SJCRH30 (cell line): ENCODE measurements at regions not wholly inside any gene's neighbourhood (a gene's known extent, or its start where the extent isn't known, plus 50 kb on each side); places are given as distances from the start of the nearest gene placed in this dataset.

ENCODE experiments used
- DNase-seq, 2 experiments: peaks; one replicate each; pipeline ENCODE4 v3.0.0-alpha.2; 2015 to 2020
- H3K27ac ChIP-seq: fragments of 250-450 bp; sonication (Bioruptor Pico); 2 replicates; pipeline ENCODE4 v1.5.1; 2020; ENCODE audit warnings: mild to moderate bottlenecking, moderate library complexity
- H3K27me3 ChIP-seq: fragments of 250-450 bp; sonication (Bioruptor Pico); 2 replicates; pipeline ENCODE4 v1.5.1; 2020; ENCODE audit warnings: mild to moderate bottlenecking, moderate library complexity
- H3K36me3 ChIP-seq: fragments of 250-450 bp; sonication (Bioruptor Pico); 2 replicates; pipeline ENCODE4 v1.5.1; 2020; ENCODE audit warnings: mild to moderate bottlenecking, moderate library complexity
- H3K4me1 ChIP-seq: fragments of 250-450 bp; sonication (Bioruptor Pico); 2 replicates; pipeline ENCODE4 v1.5.1; 2020; ENCODE audit warnings: mild to moderate bottlenecking, moderate library complexity
- H3K4me3 ChIP-seq: fragments of 250-450 bp; sonication (Bioruptor Pico); 2 replicates; pipeline ENCODE4 v1.5.1; 2020; ENCODE audit warnings: mild to moderate bottlenecking, moderate library complexity
- H3K9me3 ChIP-seq: fragments of 250-450 bp; sonication (Bioruptor Pico); replicated peaks from 2 replicates; pipeline ENCODE4 v1.5.1; 2020; ENCODE audit warnings: mild to moderate bottlenecking, moderate library complexity

DNA sequence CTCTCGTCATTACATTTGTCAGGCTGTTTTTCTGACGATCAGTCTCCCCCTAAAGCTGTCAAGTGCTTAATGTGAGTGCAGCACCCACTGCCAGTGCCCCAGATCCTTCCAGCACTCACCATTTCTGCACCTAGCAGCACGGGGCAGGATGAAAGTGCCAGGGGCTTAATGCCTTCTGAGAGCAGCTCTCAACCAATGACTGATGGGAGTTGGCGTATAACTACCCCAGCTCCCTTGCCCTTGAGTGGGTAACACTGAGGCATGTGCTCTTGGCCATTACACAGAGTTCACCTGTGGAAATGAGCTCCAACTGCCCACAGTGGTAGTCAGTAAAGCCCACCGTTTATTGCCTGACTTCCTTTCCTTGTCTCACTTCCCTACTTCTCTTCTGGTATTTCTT, 226.2 kb upstream of the BCOR start:
- no peaks in the 10 kb centered on the region for H3K36me3 ChIP-seq
- no peak for DNase-seq
- no peak overlapping the region for H3K4me3 ChIP-seq
- no peak overlapping the region for H3K27ac ChIP-seq
- no peaks in the 10 kb centered on the region for H3K9me3 ChIP-seq
- no peaks in the 10 kb centered on the region for H3K4me1 ChIP-seq
- no peaks in the 10 kb centered on the region for H3K27me3 ChIP-seq

DNA sequence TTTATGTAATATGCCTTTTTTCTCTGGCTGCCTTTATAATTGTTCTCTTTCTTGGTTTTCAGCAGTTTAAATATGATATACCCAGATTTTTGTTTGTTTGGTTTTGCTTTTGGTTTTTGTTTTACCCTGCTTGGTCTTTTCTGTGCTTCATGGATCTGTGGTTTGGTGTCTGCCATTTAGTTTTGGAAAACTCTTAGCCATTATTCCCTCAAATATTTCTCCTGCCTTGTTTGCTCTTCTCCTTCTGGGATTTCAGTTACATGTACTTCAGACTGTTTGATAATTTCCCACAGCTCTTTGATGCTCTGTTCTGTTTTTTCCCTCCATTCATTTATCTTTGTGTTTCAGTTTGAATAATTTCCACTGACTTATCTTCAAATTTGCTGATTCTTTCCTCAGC, 223.1 kb upstream of the BCOR start:
- H3K9me3 ChIP-seq: no peaks in the 10 kb centered on the region
- no peak overlapping the region for H3K4me3 ChIP-seq
- H3K27ac ChIP-seq: no peak overlapping the region
- DNase-seq: no peak
- no peaks in the 10 kb centered on the region for H3K36me3 ChIP-seq
- H3K4me1 ChIP-seq: no peaks in the 10 kb centered on the region
- no peaks in the 10 kb centered on the region for H3K27me3 ChIP-seq

DNA sequence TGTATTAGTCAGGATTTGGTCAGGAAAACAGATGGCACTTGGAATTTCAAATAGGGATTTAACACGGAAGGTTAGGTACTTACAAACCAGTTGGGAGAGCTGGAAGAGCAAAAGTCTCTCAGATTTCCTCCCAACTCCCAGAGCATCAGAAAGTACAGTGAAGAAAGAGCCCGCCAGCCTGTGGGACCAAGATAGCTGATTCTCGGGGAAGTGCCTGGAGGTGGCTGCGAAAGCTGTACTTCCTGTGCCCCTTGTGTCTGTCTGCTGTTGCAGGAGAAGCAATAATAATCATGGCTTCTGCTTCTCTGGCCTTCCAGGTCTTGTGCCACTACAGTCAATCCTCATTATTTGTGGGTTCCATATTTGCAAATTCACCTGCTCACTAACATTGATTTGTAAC, 221.0 kb upstream of the BCOR start:
- no peaks in the 10 kb centered on the region for H3K4me1 ChIP-seq
- DNase-seq: no peak
- H3K27me3 ChIP-seq: no peaks in the 10 kb centered on the region

DNA sequence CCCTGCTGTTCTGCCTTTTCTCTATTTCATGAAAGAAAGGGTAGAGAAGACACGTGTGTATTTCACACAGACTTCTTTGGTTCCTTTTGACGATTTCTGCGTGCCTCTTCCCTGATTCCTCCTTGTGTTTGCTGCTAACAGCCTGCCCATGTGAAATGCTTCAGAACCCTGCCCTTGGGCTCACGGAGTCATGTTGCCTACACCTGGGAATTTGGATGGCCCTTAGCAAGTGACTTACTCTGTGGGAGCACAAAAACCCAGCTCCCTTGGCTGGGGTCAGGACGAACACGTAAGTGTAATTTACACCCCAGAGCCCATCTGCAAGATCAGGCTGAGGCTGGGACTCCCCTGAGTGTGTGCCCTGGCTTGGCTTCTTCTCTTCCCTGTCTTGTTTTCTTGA, 220.3 kb upstream of the BCOR start:
- no peaks in the 10 kb centered on the region for H3K4me1 ChIP-seq
- no peak for DNase-seq
- no peaks in the 10 kb centered on the region for H3K36me3 ChIP-seq

More for the DNA sequence above, 221.0 kb upstream of the BCOR start:
- H3K4me3 ChIP-seq: no peak overlapping the region
- H3K27ac ChIP-seq: no peak overlapping the region
- no peaks in the 10 kb centered on the region for H3K9me3 ChIP-seq
- H3K36me3 ChIP-seq: no peaks in the 10 kb centered on the region

DNA sequence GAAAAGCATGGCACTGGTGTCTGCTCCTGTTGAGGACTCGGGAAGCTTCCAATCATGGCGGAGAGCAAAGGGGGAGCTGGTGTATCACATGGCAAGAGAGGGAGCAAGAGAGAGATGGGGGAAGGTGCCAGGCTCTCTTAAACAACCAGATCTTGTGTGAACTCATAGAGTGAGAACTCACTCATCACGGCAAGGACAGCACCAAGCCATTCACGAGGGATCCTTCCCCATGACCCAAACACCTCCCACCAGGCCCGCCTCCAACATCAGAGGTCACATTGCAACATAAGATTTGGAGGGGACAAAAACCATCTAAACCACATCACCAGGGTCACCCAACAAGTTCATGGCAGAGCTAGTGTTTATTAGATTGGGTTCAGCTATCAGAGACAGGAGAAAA, 218.7 kb upstream of the BCOR start:
- Histone ChIP-seq H3K36me3 (no peaks in the 10 kb centered on the region), H3K27ac (no peak overlapping the region), H3K4me3 (no peak overlapping the region), H3K27me3 (no peaks in the 10 kb centered on the region), H3K9me3 (no peaks in the 10 kb centered on the region), H3K4me1 (no peaks in the 10 kb centered on the region)
- no peak for DNase-seq

More for the DNA sequence above, 220.3 kb upstream of the BCOR start:
- Histone ChIP-seq H3K4me3 (no peak overlapping the region), H3K27ac (no peak overlapping the region), H3K9me3 (no peaks in the 10 kb centered on the region), H3K27me3 (no peaks in the 10 kb centered on the region)

DNA sequence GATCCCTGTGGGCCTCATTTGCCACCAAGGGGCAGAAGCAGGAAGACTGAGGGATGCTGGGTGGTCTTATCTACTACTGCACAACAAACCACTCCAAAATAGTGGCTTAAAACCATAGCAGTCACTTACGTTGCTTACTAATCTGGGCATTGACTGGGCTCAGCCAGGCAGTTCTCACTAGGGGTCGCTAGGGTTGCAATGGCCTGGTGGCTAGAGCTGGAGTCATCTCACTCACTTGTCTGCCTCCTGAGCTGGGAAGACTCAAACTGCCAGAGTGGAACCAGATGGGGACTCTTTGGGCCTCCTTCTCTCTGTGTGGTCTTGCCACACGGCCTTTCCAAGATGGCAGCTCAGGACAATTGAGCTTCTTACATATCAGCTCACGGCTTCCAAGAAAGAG, 216.3 kb upstream of the BCOR start:
- H3K27me3 ChIP-seq: no peaks in the 10 kb centered on the region
- H3K4me1 ChIP-seq: no peaks in the 10 kb centered on the region
- H3K36me3 ChIP-seq: no peaks in the 10 kb centered on the region
- H3K27ac ChIP-seq: no peak overlapping the region
- H3K4me3 ChIP-seq: no peak overlapping the region
- no peaks in the 10 kb centered on the region for H3K9me3 ChIP-seq
- DNase-seq: no peak

DNA sequence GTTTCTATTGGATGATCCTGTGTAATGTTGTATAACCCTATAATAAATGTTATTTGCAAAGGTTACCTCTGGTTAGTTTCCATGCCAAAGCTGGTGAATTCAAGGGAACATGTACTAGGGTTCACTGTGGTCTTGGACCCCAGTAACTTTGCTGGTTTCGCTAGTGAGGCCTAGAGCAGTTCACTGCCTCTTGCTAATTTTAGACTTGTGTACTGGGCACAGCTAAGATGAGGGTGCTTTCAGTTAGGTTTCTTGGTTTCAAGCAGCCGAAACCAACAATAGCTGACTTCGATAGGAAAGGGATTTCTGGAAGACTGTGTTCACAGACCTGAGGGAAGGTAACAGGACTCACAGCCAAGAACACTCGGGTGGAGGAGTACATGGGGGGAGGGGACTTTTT, 215.5 kb upstream of the BCOR start:
- DNase-seq: no peak
- H3K27ac ChIP-seq: no peak overlapping the region
- no peaks in the 10 kb centered on the region for H3K27me3 ChIP-seq

DNA sequence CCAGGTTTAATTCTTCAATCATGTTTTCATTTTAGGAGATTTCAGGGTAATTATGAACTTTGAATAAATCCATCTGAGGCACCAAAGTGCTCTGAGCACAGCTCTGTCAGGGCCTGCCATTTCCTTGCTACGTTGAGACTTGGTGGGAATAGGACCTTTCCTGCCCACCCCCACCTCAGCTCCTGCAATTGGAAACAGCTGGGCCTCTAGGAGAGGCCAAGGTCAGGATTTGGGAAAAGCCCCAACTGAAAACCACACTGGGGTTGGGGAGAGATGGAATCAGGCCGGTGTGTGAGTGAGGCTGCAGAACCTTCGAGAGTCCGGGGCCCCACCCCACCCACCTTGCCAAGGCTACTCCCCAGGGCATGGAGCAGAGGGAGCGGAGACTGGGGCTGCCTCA, 212.7 kb upstream of the BCOR start:
- peak; percentile 4 to 21 for DNase-seq
- Histone ChIP-seq H3K36me3 (no peaks in the 10 kb centered on the region), H3K27ac (no peak overlapping the region), H3K4me1 (no peaks in the 10 kb centered on the region), H3K4me3 (no peak overlapping the region), H3K27me3 (no peaks in the 10 kb centered on the region), H3K9me3 (no peaks in the 10 kb centered on the region)

More for the DNA sequence above, 215.5 kb upstream of the BCOR start:
- no peaks in the 10 kb centered on the region for H3K9me3 ChIP-seq
- H3K4me3 ChIP-seq: no peak overlapping the region
- no peaks in the 10 kb centered on the region for H3K36me3 ChIP-seq
- no peaks in the 10 kb centered on the region for H3K4me1 ChIP-seq

DNA sequence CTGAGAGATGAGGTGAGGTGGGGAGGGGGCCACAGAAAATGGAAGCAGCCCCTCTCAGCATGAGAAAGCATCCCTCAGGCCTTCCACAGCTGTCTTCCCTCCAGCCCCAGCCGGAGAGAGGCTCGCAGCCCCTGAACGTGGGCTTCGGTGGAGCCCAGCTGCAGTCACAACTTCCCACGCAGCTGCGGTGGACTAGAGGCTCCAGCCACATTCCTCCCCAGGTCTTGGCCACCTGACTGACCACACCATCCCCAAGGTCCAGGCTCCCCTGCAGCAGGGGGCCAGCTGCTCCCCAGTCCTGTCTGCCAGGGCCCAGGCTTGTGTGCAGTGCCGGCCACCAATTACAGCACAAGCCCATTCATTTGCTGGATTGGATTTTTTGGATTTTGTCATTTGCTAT, 212.3 kb upstream of the BCOR start:
- Histone ChIP-seq H3K4me3 (no peak overlapping the region), H3K4me1 (no peaks in the 10 kb centered on the region), H3K27ac (no peak overlapping the region), H3K9me3 (no peaks in the 10 kb centered on the region), H3K36me3 (no peaks in the 10 kb centered on the region), H3K27me3 (no peaks in the 10 kb centered on the region)
- peak; percentile 41 to 50 for DNase-seq

DNA sequence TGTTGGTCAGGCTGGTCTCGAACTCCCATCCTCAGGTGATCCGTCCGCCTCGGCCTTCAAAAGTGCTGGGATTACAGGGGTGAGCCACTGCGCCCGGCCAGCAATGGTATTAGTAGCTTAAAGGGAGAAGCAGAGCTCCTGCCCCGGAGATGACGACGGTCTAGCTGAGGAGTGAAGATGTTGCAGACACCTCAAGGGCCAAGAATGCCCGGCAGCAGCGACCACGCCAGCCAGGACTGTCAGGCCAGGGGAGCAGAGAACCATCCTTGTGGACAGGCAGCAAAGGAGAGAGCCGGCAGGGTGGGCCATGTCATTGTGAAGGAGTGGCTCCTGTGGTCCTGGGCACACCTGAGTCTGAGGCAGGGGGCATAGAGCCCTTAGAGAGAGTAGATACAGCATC, 210.1 kb upstream of the BCOR start:
- Histone ChIP-seq H3K27ac (no peak overlapping the region), H3K4me1 (no peaks in the 10 kb centered on the region), H3K36me3 (no peaks in the 10 kb centered on the region), H3K9me3 (no peaks in the 10 kb centered on the region), H3K4me3 (no peak overlapping the region), H3K27me3 (no peaks in the 10 kb centered on the region)
- no peak for DNase-seq

DNA sequence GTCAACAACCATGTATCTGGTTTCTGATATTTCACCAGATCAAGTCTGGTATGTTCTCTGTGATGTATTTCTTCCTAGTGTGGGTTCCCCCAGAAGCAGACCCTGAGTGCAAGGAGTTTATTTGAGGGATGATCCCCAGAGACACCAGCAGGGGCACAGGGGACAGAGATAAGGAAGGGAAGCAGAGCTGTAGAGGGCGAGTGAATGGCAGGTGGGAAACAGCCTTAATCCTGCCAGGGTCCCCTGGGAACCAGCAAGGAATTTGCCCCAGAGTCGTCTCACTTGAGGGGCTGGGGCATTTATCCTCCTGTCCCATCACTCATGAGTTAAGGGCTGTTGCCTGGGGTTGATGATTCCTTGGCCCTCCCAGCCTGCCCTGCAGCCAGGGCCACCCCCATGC, 206.4 kb upstream of the BCOR start:
- no peaks in the 10 kb centered on the region for H3K36me3 ChIP-seq
- DNase-seq: no peak

DNA sequence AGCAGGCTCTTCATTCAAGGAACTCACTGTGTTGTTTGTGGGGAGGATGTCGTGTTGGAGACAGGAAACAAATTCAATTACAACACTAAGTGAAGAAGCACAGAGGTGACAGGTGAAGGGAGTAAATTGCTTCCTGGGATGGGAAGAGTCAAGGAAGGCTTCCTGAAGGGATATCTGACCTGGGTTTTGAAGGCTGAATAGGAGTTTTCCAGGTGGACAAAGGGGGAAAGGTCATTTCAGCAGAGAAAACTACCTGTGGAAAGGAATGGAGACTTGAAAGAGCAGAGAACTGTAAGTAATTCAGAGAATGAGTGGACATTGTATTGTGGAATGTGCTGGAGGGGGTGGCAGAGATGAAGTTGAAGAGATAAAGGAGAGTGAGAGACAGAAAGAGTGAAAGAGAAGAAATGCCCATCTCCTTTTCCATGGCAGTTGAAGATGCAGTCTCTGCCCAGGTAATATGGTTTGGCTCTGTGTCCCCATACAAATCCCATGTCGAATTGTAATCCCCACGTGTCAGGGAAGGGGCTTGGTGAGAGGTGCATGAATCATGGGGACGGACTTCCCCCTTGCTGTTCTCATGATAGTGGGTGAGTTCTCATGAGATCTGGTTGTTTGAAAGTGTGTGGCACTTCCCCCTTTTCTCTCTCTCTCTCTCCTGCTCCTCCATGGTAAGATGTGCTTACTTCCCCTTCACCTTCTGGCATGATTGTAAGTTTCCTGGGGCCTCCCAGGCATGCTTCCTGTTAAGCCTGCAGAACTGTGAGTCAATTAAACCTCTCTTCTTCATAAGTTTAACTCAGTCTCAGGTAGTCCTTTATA, 205.7 kb upstream of the BCOR start:
- H3K9me3 ChIP-seq: no peaks in the 10 kb centered on the region
- H3K27ac ChIP-seq: no peak overlapping the region
- no peaks in the 10 kb centered on the region for H3K36me3 ChIP-seq
- DNase-seq: no peak
- H3K4me1 ChIP-seq: no peaks in the 10 kb centered on the region
- no peaks in the 10 kb centered on the region for H3K27me3 ChIP-seq
- H3K4me3 ChIP-seq: no peak overlapping the region

More for the DNA sequence above, 206.4 kb upstream of the BCOR start:
- no peaks in the 10 kb centered on the region for H3K4me1 ChIP-seq
- H3K9me3 ChIP-seq: no peaks in the 10 kb centered on the region
- H3K27me3 ChIP-seq: no peaks in the 10 kb centered on the region
- H3K4me3 ChIP-seq: no peak overlapping the region
- no peak overlapping the region for H3K27ac ChIP-seq

DNA sequence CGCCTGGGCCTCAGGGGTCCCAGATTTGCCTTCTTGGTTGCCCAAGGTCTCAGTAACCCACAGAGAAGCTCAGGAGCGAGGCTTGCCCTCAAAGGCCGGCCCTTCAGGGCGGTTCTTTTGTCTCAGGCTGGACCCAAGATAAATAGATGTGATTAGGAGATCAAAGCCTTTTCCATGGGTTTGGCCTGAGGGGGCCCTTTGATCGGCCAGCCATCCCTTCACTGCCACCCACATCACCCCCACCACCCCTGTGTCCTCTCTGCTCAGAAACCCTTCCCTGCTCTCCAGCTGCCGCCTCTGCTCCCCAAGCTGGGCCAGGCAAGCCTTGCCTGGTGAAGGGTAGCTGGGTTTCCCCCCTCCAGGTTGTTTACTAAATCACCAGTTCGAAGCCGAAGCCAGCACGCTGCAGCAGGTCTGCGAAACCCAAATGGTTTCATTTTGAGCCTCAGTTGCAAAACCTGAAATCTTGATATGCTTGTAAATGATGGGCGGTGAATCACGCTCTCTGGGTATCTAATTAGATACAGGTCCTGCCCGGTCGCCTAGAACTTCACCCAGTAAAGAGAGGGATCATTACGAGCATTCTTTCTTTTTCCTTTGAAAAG, 202.6 kb upstream of the BCOR start:
- DNase-seq: no peak
- no peaks in the 10 kb centered on the region for H3K36me3 ChIP-seq
- no peaks in the 10 kb centered on the region for H3K9me3 ChIP-seq
- H3K4me1 ChIP-seq: no peaks in the 10 kb centered on the region
- no peak overlapping the region for H3K4me3 ChIP-seq
- H3K27ac ChIP-seq: no peak overlapping the region
- H3K27me3 ChIP-seq: no peaks in the 10 kb centered on the region

DNA sequence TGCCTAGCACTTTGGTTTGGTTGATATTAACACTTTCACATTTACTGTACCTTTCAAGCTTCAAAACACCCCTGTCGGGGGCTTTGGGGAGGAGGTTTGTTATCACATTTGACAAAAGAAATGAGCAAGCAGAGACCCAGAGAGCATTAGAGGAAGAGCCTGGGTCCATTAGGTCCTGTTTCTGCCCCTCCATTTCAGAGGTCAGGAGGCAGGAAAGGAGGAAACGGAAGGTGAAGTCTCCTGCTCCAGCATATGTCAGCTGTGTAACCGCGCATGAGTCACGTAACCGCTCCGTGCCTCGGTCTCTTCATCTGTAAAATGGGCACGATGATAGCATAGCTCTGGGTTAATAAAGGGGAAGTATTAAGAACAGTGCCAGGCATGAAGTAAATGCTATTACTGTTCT, 201.9 kb upstream of the BCOR start:
- no peaks in the 10 kb centered on the region for H3K36me3 ChIP-seq
- H3K9me3 ChIP-seq: no peaks in the 10 kb centered on the region
- no peaks in the 10 kb centered on the region for H3K4me1 ChIP-seq
- no peak overlapping the region for H3K27ac ChIP-seq
- no peak overlapping the region for H3K4me3 ChIP-seq
- H3K27me3 ChIP-seq: no peaks in the 10 kb centered on the region
- DNase-seq: no peak

DNA sequence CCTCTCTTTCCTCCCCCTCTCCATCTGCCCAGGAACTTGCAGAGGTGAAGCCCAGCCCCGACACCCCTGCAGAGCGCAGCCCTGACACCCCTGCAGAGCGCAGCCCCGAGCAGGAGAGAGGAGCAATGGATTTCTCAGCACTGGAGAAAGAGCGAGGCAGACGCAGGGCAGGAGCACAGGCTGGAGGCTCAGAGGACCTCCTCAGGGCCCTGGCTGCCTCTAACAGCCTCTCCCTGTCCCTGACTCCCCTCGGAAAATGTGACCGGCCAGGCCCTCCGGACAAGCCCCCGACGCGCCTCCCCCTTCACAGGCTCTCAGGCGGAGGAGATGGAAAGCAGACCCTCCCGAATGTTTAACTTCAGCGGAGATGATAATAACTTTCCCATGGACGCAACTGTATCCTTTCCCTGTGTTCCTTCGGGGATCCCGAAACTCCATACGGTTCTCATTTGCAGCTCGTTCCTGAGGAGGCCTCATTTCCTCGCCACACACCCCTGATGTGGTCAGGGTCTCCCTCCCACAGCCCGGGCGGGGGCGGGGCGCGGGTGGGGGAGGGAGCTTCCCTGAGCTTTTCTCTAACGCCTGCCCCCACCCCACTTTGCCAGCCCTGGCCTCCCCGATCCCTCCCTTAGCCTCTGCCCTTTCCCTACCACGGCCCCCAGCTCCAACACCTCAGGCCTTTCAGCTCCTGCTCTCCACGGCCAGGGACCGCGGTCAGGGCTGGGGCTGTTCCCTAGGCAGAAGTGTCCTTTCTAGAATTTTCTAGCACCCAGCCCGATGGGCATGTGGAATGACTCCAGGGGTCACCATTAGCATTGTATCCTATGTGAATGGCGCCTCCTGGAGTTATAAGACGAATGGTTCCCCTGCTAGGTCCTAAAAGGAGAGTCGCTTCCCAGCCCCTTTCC, 201.1 kb upstream of the BCOR start:
- peak in 1 of 2 experiments; percentile 20 for DNase-seq
- Histone ChIP-seq H3K27me3 (no peaks in the 10 kb centered on the region), H3K4me3 (no peak overlapping the region), H3K27ac (no peak overlapping the region), H3K36me3 (no peaks in the 10 kb centered on the region), H3K4me1 (no peaks in the 10 kb centered on the region), H3K9me3 (no peaks in the 10 kb centered on the region)
